ACHN (cell line): ENCODE measurements at regions not wholly inside any gene's neighbourhood (a gene's known extent, or its start where the extent isn't known, plus 50 kb on each side); places are given as distances from the start of the nearest gene placed in this dataset.
A peak's percentile ranks its signal among the peaks of the same experiment; 100 is the strongest.
"Not testable (repeated sequence)": the region's sequence is repeated elsewhere in the genome, so short reads cannot be mapped to it uniquely, and the experiment has no call there.

ENCODE experiments used
- DNase-seq: peaks from one replicate; pipeline ENCODE4 v3.0.0-alpha.2; 2015
- in situ Hi-C: cut with HindIII; loops from 2 replicates; pipeline ENCODE4 v1.10.0; 2017; ENCODE audit warnings: low sequenced_read_pairs, low pct_ligation_motif_present, low pct_unique_long_range_greater_than_20kb

DNA sequence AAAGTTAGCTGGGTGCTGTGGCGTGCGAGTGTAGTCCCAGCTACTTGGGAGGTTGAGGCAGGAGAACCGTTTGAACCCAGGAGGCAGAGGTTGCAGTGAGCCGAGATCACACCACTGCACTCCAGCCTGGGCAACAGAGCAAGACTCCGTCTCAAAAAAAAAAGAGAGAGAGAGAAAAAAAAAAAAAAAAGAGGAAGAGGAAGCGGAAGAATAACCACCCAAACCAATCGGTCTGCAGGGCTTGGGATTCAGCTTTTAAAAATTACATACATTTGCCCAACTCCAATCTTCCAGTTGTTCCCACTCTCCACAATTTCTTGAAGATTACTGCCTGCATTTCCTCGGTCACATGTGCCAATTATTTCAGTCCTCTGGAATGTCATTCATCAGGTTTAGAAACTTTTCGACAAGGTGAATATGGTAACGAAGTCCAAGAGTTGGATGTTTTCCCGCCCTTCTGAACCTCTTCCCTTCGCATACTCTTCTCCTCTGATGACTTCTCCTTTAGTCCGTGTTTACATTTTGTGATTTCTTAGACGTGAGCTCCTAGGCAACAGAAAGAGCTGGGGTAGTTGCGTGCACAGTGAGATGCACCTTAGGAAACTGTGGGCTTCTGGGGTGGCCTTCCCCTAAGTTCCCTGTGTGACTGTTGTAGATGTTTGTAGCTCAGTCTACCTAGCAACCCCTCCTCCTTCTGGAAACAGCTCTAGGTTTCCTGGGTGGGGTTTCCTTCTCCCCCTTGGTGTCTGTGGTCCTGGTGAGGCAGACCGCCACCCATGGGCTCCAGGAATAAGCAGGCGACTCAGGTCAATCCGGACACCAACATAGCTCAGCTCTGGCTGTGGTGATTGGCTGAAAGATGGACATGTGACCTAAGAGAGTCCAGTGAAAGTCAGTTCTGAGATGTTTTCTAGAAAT, 63.0 kb upstream of the NCOA3 start:
- DNase-seq = peak; percentile 5
- in situ Hi-C loops = no loop called here

DNA sequence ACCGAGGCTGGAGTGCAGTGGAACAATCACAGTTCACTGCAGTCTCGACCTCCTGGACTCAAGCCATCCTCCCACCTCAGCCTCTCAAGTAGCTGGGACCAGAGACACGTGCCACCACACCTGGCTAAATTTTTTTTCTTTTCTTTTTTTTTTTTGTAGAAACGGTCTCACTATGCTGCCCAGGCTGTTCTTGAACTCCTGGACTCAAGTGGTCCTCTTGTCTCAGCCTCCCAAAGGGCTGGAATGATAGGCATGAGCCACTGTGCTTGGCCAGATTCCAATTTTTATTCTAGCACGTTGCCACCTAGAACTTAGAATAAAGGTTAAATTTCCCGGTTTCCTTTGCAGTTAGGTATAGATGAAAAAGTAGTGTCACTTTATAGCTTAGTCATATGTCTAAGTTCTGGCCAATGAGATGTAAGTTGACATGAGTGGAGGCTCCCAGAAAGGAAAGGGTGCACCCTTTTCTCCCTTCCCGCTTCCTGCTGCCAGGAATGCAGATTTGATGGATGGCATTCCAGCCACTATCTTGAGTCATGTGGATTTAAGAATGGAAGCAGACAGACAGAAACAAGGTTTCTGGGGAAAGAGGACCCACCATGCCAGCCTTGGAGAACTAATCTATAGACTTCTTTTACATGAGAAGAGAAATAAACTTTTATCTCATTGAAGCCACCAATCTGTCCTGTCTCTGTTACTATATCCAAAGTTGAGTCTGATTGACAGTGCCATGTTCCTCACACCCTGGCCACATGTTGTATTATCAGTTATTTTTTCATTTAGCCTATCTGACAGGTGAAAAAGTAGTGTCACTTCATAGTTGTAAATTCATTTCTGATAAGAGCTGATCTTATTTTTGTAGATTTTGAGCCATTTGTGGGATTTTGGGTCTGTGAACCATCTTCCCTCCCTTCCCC, 60.6 kb upstream of the NCOA3 start:
- peak; percentile 41 for DNase-seq
- in situ Hi-C loops = no loop called here

DNA sequence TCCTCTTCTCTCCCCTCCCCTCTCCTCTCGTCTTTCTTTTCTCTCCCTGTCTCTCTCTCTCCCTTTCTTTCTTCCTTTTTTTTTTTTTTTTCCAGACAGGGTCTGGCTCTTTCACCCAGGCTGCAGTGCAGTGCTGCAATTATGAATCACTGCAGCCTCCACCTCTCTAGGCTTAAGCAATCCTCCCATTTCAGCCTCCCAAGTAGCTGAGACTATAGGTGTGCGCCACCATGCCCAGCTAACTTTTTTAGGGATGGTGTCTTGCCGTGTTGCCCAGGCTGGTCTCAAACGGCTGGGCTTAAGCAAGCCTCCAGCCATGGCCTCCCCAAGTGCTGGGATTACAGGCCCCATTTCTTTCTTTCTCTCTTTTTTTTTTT, 59.9 kb upstream of the NCOA3 start:
- no peak for DNase-seq
- in situ Hi-C loops = no loop called here

DNA sequence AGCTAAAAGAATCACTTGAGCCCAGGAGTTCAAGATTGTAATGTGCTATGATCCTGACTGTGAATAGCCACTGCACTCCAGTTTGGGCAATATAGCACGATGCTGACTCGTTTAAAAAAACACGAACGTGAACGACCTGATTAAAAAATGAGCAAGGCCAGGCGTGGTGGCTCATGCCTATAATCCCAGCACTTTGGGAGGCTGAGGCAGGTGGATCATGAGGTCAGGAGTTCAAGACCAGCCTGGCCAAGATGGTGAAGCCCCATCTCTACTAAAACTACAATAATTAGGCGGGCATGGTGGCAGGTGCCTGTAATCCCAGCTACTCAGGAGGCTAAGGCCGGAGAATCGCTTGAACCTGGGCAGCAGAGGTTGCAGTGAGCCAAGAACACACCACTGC, 58.6 kb upstream of the NCOA3 start:
- in situ Hi-C loops, DNase-seq: not testable (repeated sequence)

DNA sequence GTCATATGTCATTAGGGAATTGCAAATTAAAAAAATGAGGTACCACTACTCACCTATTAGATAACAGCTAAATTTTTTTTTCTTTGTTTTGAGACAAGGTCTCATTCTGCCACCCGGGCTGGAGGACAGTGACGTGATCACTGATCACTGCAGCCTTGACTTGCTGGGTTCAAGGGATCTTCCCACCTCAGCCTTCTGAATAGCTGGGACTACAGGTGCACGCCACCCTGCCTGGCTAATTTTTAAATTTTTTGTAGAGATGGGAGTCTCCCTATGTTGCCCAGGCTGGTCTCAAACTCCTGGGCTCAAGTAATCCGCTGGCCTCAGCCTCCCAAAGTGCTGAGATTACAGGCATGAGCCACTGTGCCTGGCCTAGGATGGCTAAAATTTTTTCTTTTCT, 57.1 kb upstream of the NCOA3 start:
- in situ Hi-C loops = no loop called here
- no peak for DNase-seq

DNA sequence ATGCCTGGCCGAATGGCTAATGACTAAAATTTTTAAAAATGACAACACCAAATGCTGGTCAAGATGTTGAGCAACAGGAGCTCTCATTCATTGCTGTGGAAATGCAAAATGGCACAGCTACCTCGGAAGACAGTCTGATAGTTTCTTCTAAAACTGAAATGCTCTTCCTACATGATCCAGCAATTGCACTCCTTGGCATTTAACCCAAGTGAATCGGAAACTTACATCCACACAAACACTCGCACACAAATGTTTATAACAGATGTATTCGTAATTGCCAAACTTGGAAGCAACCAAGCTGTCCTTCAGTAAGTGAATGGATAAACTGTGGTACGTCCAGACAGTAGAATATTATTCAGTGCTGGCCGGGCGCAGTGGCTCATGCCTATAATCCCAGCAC, 56.4 kb upstream of the NCOA3 start:
- in situ Hi-C loops = no loop called here
- DNase-seq = no peak

DNA sequence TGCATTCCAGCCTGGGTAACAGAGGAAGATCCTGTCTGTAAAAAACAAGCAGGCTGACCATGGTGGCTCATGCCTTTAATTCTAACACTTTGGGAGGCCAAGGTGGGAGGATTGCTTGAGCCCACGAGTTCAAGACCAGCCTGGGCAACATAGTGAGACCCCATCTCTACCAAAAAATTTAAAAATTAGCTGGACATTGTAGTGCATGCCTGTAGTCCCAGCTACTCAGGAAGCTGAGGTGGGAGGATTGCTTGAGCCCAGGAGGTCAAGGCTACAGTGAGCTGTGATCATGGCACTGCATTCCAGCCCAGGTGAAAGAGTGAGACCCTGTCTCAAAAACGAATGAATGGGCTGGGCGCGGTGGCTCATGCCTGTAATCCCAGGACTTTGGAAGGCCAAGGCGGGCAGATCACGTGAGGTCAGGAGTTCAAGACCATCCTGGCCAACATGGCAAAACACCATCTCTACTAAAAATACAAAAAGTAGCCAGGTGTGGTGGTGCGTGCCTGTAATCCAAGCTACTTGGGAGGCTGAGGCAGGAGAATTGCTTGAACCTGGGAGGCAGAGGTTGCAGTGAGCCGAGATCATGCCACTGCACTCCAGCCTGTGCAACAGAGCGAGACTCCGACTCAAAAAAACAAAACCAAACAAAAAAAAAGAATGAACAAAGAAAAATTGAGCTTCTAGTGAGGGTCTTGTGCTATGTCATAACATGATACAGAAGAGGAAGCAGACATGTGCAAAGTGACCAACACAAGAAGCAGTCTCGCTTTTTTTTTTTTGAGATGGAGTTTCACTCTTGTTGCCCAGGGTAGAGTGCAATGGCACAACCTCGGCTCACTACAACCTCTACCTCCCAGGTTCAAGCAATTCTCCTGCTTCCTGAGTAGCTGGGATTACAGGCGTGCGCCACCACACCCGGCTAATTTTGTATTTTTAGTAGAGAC, 54.1 kb upstream of the NCOA3 start:
- DNase-seq, in situ Hi-C loops: not testable (repeated sequence)

DNA sequence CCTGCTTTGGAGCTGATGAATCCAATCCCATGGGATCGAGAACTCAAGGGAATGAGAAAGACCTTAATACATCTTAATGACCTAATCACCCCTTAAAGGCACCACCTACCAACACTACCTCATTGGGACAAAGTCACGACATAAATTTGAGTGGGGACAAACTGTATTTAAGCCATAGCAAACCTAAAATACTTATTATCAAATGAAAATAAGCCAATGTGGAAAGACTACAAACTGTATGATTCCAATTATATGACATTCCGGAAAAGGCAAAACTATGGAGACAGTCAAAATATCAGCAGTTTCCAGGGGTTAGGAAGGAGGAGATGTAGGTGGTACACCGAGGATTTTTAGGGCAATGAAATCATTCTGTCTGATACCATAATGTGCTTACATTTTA, 53.3 kb upstream of the NCOA3 start:
- in situ Hi-C loops = no loop called here
- no peak for DNase-seq

DNA sequence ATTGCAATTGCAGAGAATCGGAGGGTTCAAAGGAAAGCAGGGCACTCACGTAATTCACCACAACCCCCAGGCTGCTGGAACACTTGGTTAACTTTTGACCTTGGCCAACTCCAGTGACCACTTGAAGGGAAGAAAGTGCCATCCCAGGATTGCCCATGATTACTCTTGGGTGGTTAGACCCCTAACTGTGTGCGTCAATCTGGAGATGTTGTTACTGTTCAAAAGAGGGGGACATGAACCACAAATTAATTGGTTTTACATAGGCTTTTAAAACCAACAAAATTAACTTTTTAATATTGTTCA, 50.1 kb upstream of the NCOA3 start:
- in situ Hi-C loops = no loop called here
- DNase-seq = no peak
